CD4-positive, alpha-beta T cell treated with Interleukin-4 for 1 hour (primary cell): ENCODE measurements at regions not wholly inside any gene's neighbourhood (a gene's known extent, or its start where the extent isn't known, plus 50 kb on each side); places are given as distances from the start of the nearest gene placed in this dataset.
"Not testable (repeated sequence)": the region's sequence is repeated elsewhere in the genome, so short reads cannot be mapped to it uniquely, and the experiment has no call there.

ENCODE experiments used
- DNase-seq, 2 donors: peaks; one replicate each; pipeline ENCODE4 v3.0.0-alpha.2; 2020 to 2022

DNA sequence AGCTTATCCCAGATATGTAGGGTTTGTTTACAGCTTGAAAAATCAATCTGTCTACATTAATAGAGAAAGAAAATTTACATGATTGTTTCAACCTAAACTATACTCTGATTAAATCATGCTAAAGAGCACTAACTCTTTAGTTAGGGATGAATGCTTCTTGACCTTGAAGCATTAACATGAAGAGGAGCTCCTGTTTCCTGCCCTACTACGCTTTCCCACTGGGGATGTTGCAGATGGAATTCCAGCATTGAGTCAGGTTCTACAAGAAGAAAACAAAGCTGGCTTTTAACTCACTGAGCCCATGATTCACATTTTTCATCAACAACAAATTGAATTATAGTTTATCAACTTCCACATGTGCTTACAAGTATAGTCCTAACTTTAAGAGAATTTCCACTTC lies 471.3 kb downstream of the TMEM232 start:
- DNase-seq = no peak

DNA sequence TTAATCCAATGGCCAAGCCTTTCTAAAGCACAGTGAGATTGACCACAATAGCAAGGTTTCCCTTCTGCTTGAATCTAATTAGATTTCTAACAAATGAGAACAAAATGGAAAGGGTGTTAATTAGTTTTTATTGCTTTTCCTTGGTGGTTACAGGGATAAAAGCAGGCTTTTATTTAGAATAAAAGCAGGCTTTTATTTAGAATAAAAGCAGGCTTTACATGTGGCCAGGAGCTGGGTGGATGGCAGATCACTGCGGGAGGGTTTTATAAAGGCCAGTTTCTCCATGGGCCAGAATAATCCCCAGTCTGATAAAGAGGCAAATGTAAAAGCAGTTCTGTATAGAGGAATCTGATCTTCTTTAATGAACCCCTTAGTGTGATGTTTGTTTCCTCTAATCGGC lies 470.2 kb downstream of the TMEM232 start:
- no peak for DNase-seq

DNA sequence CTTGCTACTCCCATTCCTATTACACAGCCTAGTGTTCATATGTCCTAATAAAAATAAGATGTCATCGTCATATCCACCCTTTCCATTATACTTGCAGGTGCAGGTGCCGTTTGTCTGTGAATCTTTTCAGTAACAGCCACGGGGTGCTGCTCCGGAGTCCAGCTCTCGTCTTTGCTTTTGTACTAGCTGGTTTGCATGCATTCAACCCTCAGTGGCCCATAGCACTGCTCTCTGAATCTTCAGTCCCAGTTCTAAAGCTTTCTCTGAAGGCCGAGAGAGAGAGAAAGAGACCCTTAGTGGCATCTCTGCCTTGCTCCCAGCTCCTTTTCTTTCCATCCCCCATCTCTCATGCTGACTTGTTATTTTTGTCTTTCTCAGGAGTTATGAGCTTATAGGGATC lies 468.5 kb downstream of the TMEM232 start:
- no peak for DNase-seq

DNA sequence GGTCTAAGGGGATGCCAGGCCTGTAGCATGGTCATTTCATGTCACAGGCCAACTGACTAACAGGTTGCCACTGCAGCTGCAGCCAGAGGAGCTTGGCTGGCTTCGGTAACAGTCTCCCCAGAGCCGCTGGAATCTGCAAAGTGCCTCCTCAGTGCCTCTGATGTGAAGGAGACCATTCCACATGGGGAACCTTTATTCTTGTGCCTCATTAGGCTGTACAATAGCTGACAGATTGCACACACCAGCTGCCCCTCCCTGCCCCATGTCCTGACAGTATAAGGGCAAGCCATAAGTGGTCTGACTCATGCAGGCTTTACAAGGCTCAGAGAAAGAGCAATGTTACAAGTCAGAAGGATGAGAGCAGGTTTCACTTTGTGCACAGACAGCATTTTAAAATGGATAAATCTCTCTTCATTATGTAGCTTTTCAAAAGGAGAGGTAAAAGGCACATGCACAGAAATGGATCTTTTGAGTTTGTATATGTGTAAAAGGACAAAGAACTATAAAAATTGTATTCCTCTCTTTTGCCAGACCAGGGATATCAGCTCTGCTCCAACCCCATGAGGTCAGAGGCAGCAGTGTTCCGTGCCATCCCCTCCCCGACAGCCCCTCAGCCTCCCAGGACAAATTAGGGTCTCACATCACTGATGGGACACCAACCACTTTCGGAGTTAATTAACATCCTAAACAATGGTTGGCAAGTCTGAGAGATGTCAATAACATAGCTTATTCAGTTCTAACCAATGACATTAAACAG lies 467.8 kb downstream of the TMEM232 start:
- DNase-seq = no peak

DNA sequence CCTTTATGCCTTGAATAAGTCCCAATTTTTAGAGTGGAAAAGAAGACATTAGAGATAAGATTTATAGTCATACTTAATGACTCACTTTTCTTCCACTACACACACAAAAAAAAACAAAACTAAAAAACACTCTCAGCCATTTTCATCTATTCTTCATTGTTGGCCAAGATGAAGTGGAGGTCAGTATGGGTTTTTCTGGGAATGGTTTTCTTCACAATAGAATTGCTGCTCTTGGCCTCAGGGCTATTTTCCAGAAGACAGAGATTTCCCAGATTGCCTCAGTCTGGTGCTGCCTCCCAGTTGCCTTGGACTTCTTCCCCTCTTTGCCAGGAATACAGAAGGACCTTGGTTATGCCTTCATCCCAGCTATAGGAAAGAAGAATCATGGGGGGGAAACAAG lies 463.7 kb downstream of the TMEM232 start:
- DNase-seq = no peak

DNA sequence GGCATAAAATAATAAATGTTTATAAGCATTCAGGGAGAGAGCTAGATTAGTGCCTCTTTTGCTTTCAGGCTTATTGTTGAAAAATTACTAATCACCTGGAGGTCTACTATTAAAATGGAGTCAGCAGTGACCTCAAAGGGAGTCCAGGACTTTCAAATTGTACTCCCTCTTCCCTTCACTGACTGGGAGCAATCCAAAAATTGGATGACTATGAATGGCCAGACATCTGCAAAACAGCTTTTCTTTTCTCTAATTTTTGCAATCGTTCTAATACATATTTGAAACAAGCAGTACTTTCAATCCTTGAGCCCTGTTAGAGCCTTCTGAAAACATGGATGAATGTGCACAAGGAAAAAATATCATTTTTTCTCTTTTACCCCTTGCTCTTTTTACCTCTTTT lies 461.8 kb downstream of the TMEM232 start:
- no peak for DNase-seq

DNA sequence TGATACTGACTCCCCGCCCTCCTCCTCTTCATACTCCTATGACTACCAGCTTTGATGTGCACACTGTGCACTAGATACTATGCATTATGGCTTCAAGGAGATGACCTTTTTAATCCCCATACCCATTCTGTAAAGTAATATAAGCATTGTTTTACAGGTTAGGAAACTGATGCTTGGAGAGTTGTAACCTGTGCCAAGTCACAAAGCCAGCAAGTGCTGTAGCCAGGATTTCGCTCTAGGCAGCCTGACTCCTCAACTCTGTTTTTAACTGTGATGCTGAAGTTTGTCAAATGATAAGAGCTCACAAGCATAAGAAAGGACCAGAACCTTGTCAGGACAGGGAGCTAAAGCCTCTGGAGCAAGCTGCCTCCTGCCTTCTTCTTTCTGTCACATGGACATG lies 461.3 kb downstream of the TMEM232 start:
- DNase-seq = no peak

DNA sequence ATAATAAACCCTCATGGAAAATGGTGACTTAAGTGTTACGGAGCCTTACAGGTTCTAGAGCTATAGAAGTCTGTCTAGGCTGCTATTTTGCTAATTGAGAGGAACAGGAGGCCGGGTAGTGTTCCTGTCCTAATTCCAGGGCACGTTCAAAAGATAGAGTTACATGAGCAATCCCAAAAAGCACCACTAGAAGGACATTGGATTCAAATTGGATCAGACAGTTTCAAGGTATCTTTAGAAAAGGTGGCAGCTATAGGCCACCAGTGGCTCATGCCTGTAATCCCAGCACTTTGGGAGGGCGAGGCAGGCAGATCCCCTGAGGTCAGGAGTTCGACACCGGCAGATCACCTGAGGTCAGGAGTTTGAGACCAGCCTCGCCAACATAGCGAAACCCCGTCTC lies 458.8 kb downstream of the TMEM232 start:
- DNase-seq = no peak

DNA sequence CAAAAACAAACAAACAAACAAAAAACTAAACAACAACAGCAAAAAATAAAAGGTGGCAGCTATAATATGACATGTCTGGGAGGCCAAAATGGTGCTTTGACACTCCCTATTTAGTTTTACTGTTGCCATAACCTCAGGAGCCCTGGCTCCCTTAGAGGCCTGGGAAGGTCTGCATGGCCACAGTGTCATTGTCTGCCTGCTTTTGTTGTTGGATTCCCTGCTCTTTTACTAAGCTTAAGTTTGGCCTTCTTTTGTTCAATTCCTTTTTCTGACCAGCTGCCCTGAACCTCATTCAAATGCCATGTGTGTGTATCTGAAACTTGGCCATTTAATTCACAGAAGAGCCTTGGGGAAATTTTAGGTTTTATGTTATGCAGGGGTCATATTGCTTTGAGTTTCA lies 458.2 kb downstream of the TMEM232 start:
- no peak for DNase-seq

DNA sequence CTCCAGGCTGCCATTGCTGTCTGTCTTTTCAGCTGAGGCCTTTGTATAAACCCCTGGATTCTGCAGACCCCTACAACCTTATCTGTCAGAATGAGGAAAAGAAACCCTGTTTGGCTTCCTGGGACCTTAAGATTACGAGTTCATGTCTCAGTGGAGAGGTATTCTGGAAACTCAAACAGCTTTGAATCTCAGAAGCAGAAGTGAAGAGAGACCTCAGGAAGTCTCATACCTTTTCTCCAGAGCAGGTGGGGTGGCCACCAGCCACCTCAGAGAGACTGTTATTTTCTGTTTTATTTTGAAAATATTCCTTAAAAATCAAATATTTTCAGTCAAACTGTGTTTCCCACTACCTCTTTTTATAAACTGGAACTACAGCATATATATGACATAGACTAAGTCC lies 457.5 kb downstream of the TMEM232 start:
- DNase-seq = no peak

DNA sequence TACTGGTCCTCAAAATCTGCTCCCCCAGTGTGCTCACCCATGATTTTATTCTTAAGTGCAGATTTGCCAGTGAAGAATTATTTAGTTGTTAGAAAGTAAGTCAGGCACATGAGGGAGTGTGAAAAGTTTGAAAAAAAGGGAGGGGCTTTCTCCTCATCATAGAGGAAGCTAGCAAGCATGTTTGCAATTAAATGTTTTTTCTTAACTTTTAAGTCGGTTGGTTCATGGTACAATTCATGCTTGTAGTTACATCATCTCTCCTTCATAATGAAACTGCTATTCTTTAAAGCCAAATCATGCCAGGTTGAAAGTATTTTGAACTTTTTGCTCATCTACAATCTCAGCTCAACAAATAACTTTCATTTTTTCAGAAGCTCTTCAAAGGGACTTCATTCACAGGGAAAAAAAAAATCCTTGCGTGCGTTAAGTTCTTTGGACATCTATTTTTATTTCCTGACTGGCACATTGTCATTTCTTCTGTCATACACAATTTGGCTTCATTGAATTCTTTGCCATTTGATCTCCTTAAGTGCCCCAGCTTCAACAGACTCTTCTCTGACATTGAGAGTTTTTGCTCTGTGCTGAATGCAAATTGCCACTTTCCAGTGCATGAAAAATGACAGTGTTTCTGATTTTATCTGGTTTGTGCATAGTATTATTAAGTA lies 456.9 kb downstream of the TMEM232 start:
- DNase-seq = no peak

DNA sequence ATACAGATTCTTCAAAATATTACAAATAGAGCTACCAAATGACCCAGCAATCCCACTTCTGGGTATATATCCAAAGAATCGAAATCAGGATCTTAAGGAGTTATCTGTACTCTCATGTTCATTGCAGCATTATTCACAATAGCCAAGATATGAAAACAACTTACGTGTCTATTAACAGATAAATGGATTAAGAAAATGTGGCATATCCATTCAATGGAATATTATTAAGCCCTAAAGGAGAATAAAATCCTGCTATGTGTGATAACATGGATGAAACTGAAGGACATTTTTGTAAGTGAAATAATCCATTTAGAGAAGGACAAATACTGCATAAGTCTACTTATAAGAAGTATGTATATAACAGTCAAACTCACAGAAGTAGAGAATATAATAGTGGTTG lies 450.6 kb downstream of the TMEM232 start:
- no peak for DNase-seq

DNA sequence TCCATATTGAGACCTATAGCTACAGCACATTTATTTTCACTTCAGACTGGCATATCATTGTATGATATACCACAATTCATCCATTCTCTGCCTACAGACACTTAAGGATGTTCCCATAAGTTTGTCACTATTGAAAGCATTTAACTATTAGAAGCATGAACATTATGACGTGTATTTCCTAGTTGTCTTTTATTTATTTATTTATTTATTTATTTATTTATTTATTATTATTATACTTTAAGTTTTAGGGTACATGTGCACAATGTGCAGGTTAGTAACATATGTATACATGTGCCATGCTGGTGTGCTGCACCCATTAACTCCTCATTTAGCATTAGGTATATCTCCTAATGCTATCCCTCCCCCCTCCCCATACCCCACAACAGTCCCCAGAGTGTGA lies 448.0 kb downstream of the TMEM232 start:
- DNase-seq = not testable (repeated sequence)

DNA sequence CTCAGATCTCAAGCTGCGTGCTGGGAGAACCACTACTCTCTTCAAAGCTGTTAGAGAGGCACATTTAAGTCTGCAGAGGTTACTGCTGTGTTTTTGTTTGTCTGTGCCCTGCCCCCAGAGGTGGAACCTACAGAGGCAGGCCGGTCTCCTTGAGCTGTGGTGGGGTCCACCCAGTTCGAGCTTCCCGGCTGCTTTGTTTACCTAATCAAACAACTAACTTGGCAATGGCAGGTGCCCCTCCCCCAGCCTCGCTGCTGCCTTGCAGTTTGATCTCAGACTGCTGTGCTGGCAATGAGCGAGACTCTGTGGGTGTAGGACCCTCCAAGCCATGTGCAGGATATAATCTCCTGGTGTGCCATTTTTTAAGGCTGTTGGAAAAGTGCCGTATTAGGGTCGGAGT lies 442.4 kb downstream of the TMEM232 start:
- not testable (repeated sequence) for DNase-seq

DNA sequence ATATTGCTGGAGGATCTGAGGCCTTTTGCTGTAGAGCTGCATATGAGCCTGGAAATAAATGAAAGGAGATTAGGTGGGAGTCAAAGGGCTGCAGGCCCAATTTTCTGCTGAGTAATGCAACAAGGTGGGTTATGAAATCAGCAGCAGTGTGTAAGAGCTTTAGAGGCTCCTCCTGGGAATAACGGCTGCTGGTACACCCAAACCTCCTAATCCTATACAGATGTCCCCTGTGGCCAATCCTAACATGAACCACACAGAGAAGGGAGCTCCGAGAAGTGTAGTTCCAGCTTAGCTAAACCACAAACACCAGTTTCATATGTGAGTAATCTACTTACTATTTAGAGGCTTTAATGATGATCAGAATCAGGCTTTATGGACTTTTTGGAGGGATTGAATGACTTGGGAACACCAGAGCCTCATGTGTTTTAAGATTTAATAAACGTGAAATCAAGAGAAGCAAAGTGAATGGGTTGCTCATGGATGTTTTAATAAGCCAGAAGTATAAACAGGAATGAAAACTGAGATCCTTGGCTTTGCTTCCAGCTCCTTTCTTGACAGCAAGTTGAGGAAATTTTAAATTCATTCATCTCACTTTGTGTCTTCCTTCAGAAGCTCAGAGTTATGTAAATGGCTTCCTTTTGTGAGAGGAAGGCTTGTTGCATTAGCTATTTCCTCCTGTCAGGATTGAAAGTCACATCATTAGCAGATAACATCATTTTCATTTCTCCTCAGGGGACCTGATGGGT lies 437.5 kb downstream of the TMEM232 start:
- DNase-seq = no peak

DNA sequence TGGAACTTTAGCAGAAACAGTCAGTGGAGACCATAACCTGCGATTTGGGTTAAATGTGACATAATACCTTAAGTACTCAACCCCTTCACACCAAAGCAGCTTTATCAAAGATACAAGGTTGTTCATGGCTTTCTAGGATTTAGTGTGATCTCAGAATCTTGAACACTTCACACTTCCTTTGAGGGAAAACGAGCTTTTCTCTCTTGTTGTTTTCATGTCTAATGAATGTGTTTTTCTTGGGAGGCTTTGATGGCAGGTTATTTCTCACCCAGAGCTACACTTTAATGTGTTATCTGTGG lies 437.0 kb downstream of the TMEM232 start:
- DNase-seq = no peak

DNA sequence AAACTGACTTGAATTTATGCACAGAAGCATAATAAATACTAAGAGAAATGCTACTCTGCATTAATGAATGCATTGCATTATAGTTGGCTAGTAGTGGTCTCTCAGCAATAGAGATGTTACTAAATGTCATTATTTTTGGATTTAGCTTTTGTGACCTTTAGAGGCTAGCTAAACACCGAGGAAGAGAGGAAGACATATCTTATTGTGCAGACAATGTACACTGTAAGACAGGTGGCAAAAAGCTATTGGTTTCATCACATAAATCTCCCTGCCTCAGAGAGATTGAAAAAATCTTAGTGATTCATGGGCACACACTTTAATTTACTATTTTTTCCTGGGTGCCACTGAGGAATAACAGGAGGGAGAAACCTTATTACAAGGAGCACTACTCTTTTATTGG lies 435.9 kb downstream of the TMEM232 start:
- no peak for DNase-seq

DNA sequence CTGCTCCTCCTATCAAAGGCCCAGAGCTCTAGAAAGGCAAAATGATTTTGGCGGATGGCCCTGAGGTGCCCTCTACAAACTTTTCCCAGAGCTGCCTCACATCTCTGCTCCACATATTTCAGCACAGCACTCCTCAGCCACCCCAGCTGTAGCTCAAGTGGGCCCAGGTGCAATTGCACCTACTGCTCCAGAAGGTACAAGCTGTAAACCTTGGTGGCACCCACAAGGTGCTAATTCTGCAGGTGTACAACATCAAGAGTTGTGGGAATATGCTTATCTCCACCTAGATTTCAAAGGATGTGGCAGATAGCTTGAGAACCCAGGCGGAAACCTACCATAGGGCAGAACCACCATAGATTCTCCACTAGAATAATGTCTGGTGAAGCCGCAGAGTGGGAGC lies 432.2 kb downstream of the TMEM232 start:
- DNase-seq = no peak

DNA sequence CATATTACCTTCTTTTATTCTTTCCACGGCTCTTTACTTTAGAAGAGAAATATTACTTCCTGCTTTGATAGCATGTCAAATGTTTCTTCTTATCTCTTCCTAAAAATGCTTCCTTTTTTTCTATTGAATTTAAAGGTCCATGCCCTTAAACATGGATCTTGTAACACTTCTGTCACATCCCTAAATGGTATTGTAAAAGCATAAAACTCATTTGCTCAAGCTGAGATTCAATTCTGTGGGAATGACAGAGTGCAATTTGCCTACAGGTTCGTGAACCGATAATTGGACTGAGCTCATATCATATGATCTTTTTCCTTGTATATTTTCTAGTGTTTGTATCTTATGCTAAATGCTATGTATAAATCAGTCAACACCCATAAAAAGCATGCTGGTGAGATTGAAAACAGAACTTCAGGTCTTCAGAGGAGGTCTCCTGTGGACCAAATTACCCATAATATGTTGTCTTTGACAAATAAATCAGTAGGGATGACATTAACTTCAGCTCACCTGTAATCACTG lies 429.3 kb downstream of the TMEM232 start:
- no peak for DNase-seq

DNA sequence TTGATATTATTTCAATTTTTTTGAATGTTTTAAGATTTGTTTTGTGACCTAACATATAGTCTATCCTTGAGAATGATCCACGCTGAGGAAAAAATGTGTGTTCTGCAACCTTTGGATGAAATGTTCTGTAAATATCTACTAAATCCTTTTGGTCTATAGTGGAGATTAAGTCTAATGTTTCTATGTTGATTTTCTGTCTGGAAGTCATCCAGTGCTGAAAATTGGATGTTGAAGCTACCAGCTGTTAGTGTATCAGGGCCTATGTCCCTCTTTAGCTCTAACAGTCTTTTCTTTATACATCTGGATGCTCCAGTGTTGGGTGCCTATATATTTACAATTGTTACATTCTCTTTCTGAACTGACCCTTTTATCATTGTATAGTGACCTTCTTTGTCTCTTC lies 422.3 kb downstream of the TMEM232 start:
- no peak for DNase-seq

DNA sequence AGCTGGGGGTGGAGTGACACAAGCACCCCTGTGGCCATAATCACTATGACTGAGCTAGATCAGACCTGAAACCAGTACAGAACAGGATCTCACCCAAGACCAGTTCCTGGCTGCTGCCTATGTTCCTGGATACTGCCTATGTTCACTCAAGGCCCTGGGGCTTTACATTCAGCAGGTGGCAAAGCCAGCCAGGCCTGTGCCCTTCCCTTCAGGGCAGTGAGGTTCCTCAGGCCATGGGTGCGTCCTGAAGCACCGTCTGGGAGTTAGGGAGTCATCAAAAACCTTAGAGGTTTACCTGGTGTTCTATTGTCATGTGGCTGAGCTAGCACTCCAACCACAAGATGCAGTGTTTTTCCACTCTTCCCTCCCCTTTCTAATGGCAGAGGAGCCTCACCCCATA lies 419.8 kb downstream of the TMEM232 start:
- no peak for DNase-seq

DNA sequence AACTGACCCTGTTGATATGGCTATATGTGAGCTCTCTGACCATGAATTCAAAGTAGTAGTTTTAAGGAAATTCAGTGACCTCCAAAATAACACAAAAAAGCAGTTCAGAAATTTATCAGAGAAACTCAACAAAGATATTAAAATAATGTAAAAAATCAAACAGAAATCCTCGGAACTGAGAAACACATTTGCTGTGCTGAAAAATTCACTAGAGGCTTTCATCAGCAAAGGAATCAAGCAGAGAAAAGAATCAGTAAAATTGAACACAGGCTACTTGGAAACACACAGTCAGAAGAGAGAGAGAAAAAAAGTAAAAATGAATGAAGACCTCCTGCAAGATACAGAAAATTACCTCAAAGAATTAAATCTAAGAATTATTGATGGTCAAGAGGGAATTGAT lies 417.2 kb downstream of the TMEM232 start:
- DNase-seq = no peak

DNA sequence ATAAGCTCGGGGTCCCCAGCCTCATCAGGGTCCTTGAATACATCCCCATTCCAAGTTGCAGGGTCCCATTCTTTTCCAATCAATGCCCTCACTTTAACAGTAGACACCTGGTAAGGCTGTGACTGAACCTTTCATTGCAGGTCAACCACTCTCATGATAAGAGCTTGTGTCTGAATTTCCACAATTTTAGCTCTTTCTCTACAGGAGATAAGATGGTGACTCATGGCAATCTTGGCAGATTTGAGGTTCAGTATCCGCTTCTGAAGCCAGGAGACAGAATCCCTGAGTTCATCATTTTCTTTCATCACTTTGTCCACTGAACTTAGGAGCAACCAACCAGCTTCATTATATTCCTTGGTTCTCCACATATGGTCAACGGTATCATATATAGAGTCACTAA lies 409.9 kb downstream of the TMEM232 start:
- not testable (repeated sequence) for DNase-seq

DNA sequence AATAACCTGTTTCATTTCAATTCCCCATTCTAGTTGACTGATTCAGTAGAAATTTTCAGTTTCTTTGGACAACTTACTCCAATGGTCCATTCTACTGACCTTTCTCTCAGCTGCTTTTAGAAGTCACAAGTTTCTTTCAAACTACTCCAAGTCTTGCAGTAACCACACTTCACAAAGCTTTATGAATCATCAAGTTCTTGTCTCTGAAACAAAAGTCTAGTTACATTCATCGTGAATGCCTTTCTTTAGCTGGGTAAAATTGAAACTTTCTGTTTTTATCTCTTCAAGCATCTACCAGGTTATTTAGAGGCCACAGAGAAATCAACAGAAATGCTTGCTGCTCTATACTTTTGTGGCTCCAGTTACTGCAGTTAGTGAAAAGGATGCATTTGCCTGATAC lies 405.4 kb downstream of the TMEM232 start:
- no peak for DNase-seq
